OCI-LY7 (cell line): ENCODE measurements at regions not wholly inside any gene's neighbourhood (a gene's known extent, or its start where the extent isn't known, plus 50 kb on each side); places are given as distances from the start of the nearest gene placed in this dataset. TPM values are rescaled to one million over a fixed set of nuclear protein-coding genes. Genes with fewer than 3 reads are reported as not detected.

Source experiments
- BruUV-seq: library from RNA; stranded (reverse); fragments of 400-500 nt; replicated peaks from 2 replicates; lab custom pipeline; 2021; lab: Mats Ljungman, UMichigan
- CTCF ChIA-PET: fragments of 300-600 bp; sonication (Branson Sonifier 250); formaldehyde crosslinking; loops from one replicate; lab custom pipeline; 2022; ENCODE audit warnings: antibody characterized with exemption; ENCODE audit not compliant: unreplicated experiment; lab: Charles Lee
- POLR2A ChIA-PET: fragments of 300-600 bp; sonication (Branson Sonifier 250); formaldehyde crosslinking; loops from one replicate; lab custom pipeline; 2022; ENCODE audit warnings: antibody characterized with exemption; lab: Charles Lee
- DNase-seq: peaks from one replicate; pipeline ENCODE4 v3.0.0-alpha.2; 2015; ENCODE audit warnings: low spot score
- H2AFZ ChIP-seq: fragments of 200-600 bp; sonication (generic), shearing (Covaris generic); 2 replicates; pipeline ENCODE4 v1.6.1; 2014; ENCODE audit warnings: mild to moderate bottlenecking, antibody characterized with exemption, low read length, moderate library complexity
- H3K27ac ChIP-seq: fragments of 200-600 bp; sonication (generic); 2 replicates; pipeline ENCODE4 v1.5.1; 2014; ENCODE audit warnings: mixed run types, low read depth, mild to moderate bottlenecking, moderate library complexity, low read length, inconsistent platforms; ENCODE audit not compliant: poor library complexity, severe bottlenecking
- H3K36me3 ChIP-seq: fragments of 200-600 bp; sonication (generic); 2 replicates; pipeline ENCODE4 v1.6.1; 2014; ENCODE audit warnings: mild to moderate bottlenecking, antibody characterized with exemption, low read length, moderate library complexity, mixed read lengths; ENCODE audit not compliant: insufficient read depth
- H3K4me1 ChIP-seq: fragments of 200-600 bp; sonication (generic); 2 replicates; pipeline ENCODE4 v1.5.1; 2014; ENCODE audit warnings: mild to moderate bottlenecking, low read length; ENCODE audit not compliant: insufficient read depth, poor library complexity, severe bottlenecking
- H3K4me2 ChIP-seq: fragments of 200-600 bp; sonication (generic); 2 replicates; pipeline ENCODE4 v1.6.1; 2014; ENCODE audit warnings: mild to moderate bottlenecking, low read length
- H3K4me3 ChIP-seq: fragments of 200-600 bp; sonication (generic); 2 replicates; pipeline ENCODE4 v1.5.1; 2014; ENCODE audit warnings: mild to moderate bottlenecking, low read depth, low read length; ENCODE audit not compliant: poor library complexity, severe bottlenecking
- H3K79me2 ChIP-seq: fragments of 200-600 bp; sonication (generic); 2 replicates; pipeline ENCODE4 v1.6.1; 2016; ENCODE audit warnings: low read depth, mild to moderate bottlenecking, low read length, moderate library complexity, mixed read lengths; ENCODE audit not compliant: insufficient read depth
- H3K9me2 ChIP-seq: fragments of 200-600 bp; sonication (generic); 2 replicates; pipeline ENCODE4 v1.6.1; 2016; ENCODE audit warnings: mild to moderate bottlenecking, low read length, mixed read lengths; ENCODE audit not compliant: insufficient read depth
- H3K9me3 ChIP-seq: fragments of 200-600 bp; sonication (generic); 2 replicates; pipeline ENCODE4 v1.6.1; 2014; ENCODE audit warnings: mild to moderate bottlenecking, mixed run types, low read length, mixed read lengths
- H4K20me1 ChIP-seq: fragments of 200-600 bp; sonication (generic); 2 replicates; pipeline ENCODE4 v1.6.1; 2014; ENCODE audit warnings: mild to moderate bottlenecking, antibody characterized with exemption, low read length, moderate library complexity, mixed read lengths; ENCODE audit not compliant: insufficient read depth
- CTCF ChIP-seq: fragments of 200-600 bp; sonication (generic); conservative IDR thresholded peaks from 2 replicates; pipeline ENCODE4 v1.5.1; 2014; ENCODE audit warnings: mild to moderate bottlenecking, antibody characterized with exemption, low read length, moderate library complexity, mixed read lengths
- EZH2phosphoT487 ChIP-seq: fragments of 200-600 bp; sonication (generic); IDR thresholded peaks from 2 replicates; pipeline ENCODE4 v1.6.1; 2018; ENCODE audit warnings: low read depth, borderline replicate concordance, mild to moderate bottlenecking, mixed run types, antibody characterized with exemption, low read length, moderate library complexity, mixed read lengths
- intact Hi-C: fragments of 100-400 bp; cut with micrococcal nuclease; formaldehyde crosslinking; loops from one replicate; pipeline ENCODE4 v1.10.0; 2022; ENCODE audit not compliant: unreplicated experiment
- small RNA-seq: library from RNA; depleted of rRNA; stranded (forward); fragments of <200 nt; gene quantifications from one replicate; pipeline ENCODE3, GENCODE V24; 2014

GRCh38 chrX:53746718-53747117 lies 60.2 kb upstream of the HUWE1 start:
- intact Hi-C loops = no loop called here
- Histone ChIP-seq H3K4me2 (no peak overlapping the region), H3K79me2 (no peaks in the 10 kb centered on the region), H3K9me3 (no peaks in the 10 kb centered on the region), H3K9me2 (no peaks in the 10 kb centered on the region), H2AFZ (no peak overlapping the region), H3K4me1 (no peaks in the 10 kb centered on the region), H3K27ac (no peak overlapping the region), H4K20me1 (no peaks in the 10 kb centered on the region), H3K36me3 (no peaks in the 10 kb centered on the region), H3K4me3 (no peak overlapping the region)
- ChIA-PET CTCF (no interaction called here), POLR2A (no interaction called here)
- DNase-seq = no peak
- no TSS peak for BruUV-seq
- TF ChIP-seq CTCF = no peak
- TF ChIP-seq EZH2phosphoT487 = no peak

- no TSS peak for BruUV-seq
- Histone ChIP-seq H3K4me3 (no peak overlapping the region), H4K20me1 (no peaks in the 10 kb centered on the region), H3K79me2 (no peaks in the 10 kb centered on the region), H3K36me3 (no peaks in the 10 kb centered on the region), H2AFZ (no peak overlapping the region), H3K9me3 (no peaks in the 10 kb centered on the region), H3K4me1 (no peaks in the 10 kb centered on the region), H3K4me2 (no peak overlapping the region), H3K27ac (no peak overlapping the region), H3K9me2 (no peaks in the 10 kb centered on the region)
- CTCF ChIA-PET = no interaction called here
- DNase-seq = no peak
- intact Hi-C loops = no loop called here
- POLR2A ChIA-PET = no interaction called here
- TF ChIP-seq EZH2phosphoT487 (no peak), CTCF (no peak)
These were observed 56.7 kb upstream of the HUWE1 start for GRCh38 chrX:53743244-53743643.

- TF ChIP-seq EZH2phosphoT487 (no peak), CTCF (no peak)
- Histone ChIP-seq H3K4me3 (no peak overlapping the region), H3K27ac (no peak overlapping the region), H2AFZ (no peak overlapping the region), H3K9me3 (no peaks in the 10 kb centered on the region), H3K36me3 (no peaks in the 10 kb centered on the region), H4K20me1 (no peaks in the 10 kb centered on the region), H3K4me1 (no peaks in the 10 kb centered on the region), H3K9me2 (no peaks in the 10 kb centered on the region), H3K79me2 (no peaks in the 10 kb centered on the region), H3K4me2 (no peak overlapping the region)
- POLR2A ChIA-PET = no interaction called here
- DNase-seq = no peak
- CTCF ChIA-PET = no interaction called here
- intact Hi-C loops = no loop called here
- BruUV-seq = no TSS peak
These were observed 51.9 kb upstream of the HUWE1 start for GRCh38 chrX:53738370-53738906.

Small RNA genes lying in the stretch of these regions (small RNA-seq; reads per million reads assigned to genes)
- not detected for gene BX323845.1
- gene BX323845.2 = not detected
